ENCODE measurements at regions not wholly inside any gene's neighbourhood (a gene's known extent, or its start where the extent isn't known, plus 50 kb on each side); places are given as distances from the start of the nearest gene placed in this dataset.

DNA sequence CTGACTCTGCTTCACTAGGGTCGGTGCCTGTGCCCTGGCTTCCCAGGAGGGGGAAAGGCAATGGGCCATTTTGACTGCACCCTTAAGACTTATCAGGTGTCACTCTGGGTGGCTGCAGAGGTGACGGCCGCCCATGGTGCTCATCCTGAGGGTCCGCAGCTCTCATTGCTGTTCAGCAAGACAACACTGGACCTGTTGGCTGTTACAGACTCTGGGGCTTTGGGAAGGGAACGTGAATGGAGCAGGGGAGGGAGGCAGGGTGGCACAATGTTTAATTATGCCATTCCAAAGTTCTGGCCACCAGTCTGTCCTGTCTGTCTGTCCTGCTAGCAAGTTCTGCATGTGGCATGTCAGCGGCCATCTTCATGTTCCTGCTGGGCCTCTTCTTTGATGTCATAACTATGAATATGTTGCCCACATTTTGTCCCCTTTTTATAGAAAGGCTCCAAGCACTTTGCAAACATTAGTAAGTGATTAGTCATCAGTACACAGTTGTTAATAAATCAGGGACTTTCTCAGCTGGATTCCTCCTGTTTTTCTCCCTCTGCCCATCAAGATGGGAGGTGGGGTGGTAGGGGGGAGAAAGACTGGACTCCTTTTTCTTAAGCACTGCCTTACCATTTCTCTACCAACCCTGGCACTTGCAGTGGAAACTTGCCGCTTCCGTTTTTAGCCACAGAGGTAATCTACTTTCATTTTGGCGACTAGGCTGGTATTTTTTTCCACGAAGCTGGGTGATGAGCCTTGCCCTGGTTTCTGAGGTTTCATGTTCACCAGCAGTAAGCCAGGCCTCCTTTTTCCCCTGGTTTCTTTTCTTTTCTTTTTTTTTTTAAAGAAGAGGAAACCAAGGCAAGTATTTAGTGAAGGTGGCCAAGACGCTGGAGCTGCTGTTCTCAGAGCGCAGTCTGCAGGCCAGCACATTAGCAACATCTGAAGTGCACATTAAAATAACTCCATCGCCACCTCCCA lies 88.6 kb upstream of the TRIM2 start:
- no peak for TF ChIP-seq POLR2A (IDR thresholded peaks at IDR 0.05)
- TF ChIP-seq, protein P1, sequence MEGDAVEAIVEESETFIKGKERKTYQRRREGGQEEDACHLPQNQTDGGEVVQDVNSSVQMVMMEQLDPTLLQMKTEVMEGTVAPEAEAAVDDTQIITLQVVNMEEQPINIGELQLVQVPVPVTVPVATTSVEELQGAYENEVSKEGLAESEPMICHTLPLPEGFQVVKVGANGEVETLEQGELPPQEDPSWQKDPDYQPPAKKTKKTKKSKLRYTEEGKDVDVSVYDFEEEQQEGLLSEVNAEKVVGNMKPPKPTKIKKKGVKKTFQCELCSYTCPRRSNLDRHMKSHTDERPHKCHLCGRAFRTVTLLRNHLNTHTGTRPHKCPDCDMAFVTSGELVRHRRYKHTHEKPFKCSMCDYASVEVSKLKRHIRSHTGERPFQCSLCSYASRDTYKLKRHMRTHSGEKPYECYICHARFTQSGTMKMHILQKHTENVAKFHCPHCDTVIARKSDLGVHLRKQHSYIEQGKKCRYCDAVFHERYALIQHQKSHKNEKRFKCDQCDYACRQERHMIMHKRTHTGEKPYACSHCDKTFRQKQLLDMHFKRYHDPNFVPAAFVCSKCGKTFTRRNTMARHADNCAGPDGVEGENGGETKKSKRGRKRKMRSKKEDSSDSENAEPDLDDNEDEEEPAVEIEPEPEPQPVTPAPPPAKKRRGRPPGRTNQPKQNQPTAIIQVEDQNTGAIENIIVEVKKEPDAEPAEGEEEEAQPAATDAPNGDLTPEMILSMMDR (IDR thresholded peaks at IDR 0.05): no peak
- Histone ChIP-seq H3K9me3 (no peaks in the 10 kb centered on the region), H3K27ac (peak overlapping the region in 3 of 4 donors; percentile 36 to 57 (median 56)), H3K4me3 (peak overlapping the region in 3 of 4 donors; percentile 20 to 46 (median 24)), H3K36me3 (no peaks in the 10 kb centered on the region), H3K27me3 (peaks cover 0 to 6% (median 0%) of the 10 kb centered on the region in 4 donors), H3K4me1 (peaks cover 6 to 23% (median 12%) of the 10 kb centered on the region in 3 donors)
- no peak for DNase-seq
- WGBS, 2 donors: 14 to 26% methylated on average over 9 to 10 of the region's 13 CpGs
- intact Hi-C loops (cut with DNase I): no loop called here

GRCh38 chr4:153116291-153116680 lies 88.0 kb upstream of the TRIM2 start:
- TF ChIP-seq, protein P1 (IDR thresholded peaks at IDR 0.05): no peak
- TF ChIP-seq POLR2A (IDR thresholded peaks at IDR 0.05): no peak
- Histone ChIP-seq H3K4me3 (peak overlapping the region in 3 of 4 donors; percentile 20 to 46 (median 24)), H3K9me3 (no peaks in the 10 kb centered on the region), H3K27me3 (no peaks in the 10 kb centered on the region), H3K36me3 (no peaks in the 10 kb centered on the region), H3K4me1 (peaks cover 6 to 23% (median 12%) of the 10 kb centered on the region in 3 donors), H3K27ac (peak overlapping the region in 3 of 4 donors; percentile 24 to 57 (median 56))
- 34 to 71% methylated on average over 2 to 3 of the region's 3 CpGs for WGBS, 2 donors
- DNase-seq: no peak
- intact Hi-C loops (cut with DNase I): no loop called here

- no peak overlapping the region for H3K27ac ChIP-seq
Measured at GRCh38 chr4:153116801-153117200, 87.4 kb upstream of the TRIM2 start.

GRCh38 chr4:153117554-153117953 lies 86.7 kb upstream of the TRIM2 start:
- Histone ChIP-seq H3K36me3 (no peaks in the 10 kb centered on the region), H3K27me3 (no peaks in the 10 kb centered on the region), H3K4me1 (peaks cover 6 to 23% (median 12%) of the 10 kb centered on the region in 3 donors), H3K27ac (no peak overlapping the region), H3K9me3 (no peaks in the 10 kb centered on the region), H3K4me3 (no peak overlapping the region)
- intact Hi-C loops (cut with DNase I): no loop called here
- 83 to 84% methylated on average over 5 of the region's 5 CpGs for WGBS, 2 donors
- TF ChIP-seq, protein P1 (IDR thresholded peaks at IDR 0.05): no peak
- TF ChIP-seq POLR2A (IDR thresholded peaks at IDR 0.05): no peak
- no peak for DNase-seq

More at GRCh38 chr4:153116801-153117200, 87.4 kb upstream of the TRIM2 start:
- Histone ChIP-seq H3K27me3 (no peaks in the 10 kb centered on the region), H3K9me3 (no peaks in the 10 kb centered on the region), H3K4me3 (no peak overlapping the region), H3K36me3 (no peaks in the 10 kb centered on the region), H3K4me1 (peaks cover 6 to 23% (median 12%) of the 10 kb centered on the region in 3 donors)
- no peak for DNase-seq
- TF ChIP-seq POLR2A (IDR thresholded peaks at IDR 0.05): no peak
- TF ChIP-seq, protein P1 (IDR thresholded peaks at IDR 0.05): no peak
- intact Hi-C loops (cut with DNase I): no loop called here
- WGBS, 2 donors: 83 to 92% methylated on average over 1 of the region's 1 CpG

DNA sequence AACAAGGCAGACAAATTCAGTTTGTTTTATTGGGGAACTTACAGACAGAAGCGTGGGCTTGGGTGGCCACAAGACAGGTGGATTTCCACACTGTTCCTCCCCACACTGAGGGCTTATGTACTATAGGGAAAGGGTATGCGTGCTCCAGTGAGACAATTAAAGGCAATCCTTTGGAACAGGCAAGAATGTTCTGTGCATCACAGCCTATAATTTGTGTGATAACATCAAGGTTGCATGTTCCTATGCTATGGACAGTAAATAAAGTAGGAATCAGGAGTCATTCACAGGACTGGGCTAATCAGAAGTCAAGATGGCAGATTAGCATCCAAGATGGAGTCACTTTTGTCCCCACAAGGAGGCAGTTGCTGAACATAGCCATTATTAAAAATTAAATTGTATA lies 84.6 kb upstream of the TRIM2 start:
- intact Hi-C loops (cut with DNase I): no loop called here

More for the DNA sequence above, 84.6 kb upstream of the TRIM2 start:
- H3K27me3 ChIP-seq: no peaks in the 10 kb centered on the region
- no peak overlapping the region for H3K4me3 ChIP-seq
- H3K4me1 ChIP-seq: peaks cover 6 to 21% (median 12%) of the 10 kb centered on the region in 3 donors
- no peak for DNase-seq
- no peaks in the 10 kb centered on the region for H3K36me3 ChIP-seq
- no peaks in the 10 kb centered on the region for H3K9me3 ChIP-seq
- TF ChIP-seq POLR2A (IDR thresholded peaks at IDR 0.05): no peak
- TF ChIP-seq, protein P1 (IDR thresholded peaks at IDR 0.05): no peak
- 81 to 97% methylated on average over 2 of the region's 2 CpGs for WGBS, 2 donors
- no peak overlapping the region for H3K27ac ChIP-seq

Measured in esophagus squamous epithelium (tissue), 5 donors.